PC-9 (cell line): ENCODE measurements at regions not wholly inside any gene's neighbourhood (a gene's known extent, or its start where the extent isn't known, plus 50 kb on each side); places are given as distances from the start of the nearest gene placed in this dataset.
A peak's percentile ranks its signal among the peaks of the same experiment; 100 is the strongest.

Source experiments
- EZH2 ChIP-seq: fragments of 200-600 bp; sonication (generic); IDR thresholded peaks from 2 replicates; pipeline ENCODE4 v1.8.0; 2017; ENCODE audit warnings: antibody characterized with exemption, low read depth
- TF ChIP-seq, protein P1 (sequence below): fragments of 200-600 bp; sonication (generic); conservative IDR thresholded peaks from 2 replicates; pipeline ENCODE4 v1.6.1; 2017; ENCODE audit warnings: mixed run types, antibody characterized with exemption, mild to moderate bottlenecking, moderate library complexity

DNA sequence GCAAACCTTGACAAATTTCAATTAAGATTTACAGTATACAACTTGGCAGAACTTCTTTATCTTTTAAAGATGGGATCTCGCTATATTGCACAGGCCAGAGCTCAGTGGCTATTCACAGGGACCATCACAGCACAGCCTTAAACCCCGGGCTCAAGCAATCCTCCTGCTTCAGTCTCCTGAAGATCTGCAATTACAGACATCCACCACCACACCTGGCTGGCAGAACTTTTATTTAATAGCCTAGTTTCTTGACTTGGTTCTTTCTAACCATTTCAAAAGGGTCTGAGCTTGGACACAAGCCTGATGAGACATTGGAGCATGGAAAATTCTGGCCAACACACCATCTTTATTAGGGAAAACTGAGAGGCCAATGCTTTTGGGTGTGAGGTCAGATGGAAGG lies 151.6 kb upstream of the KCNG1 start:
- TF ChIP-seq, protein P1, sequence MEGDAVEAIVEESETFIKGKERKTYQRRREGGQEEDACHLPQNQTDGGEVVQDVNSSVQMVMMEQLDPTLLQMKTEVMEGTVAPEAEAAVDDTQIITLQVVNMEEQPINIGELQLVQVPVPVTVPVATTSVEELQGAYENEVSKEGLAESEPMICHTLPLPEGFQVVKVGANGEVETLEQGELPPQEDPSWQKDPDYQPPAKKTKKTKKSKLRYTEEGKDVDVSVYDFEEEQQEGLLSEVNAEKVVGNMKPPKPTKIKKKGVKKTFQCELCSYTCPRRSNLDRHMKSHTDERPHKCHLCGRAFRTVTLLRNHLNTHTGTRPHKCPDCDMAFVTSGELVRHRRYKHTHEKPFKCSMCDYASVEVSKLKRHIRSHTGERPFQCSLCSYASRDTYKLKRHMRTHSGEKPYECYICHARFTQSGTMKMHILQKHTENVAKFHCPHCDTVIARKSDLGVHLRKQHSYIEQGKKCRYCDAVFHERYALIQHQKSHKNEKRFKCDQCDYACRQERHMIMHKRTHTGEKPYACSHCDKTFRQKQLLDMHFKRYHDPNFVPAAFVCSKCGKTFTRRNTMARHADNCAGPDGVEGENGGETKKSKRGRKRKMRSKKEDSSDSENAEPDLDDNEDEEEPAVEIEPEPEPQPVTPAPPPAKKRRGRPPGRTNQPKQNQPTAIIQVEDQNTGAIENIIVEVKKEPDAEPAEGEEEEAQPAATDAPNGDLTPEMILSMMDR, result 0 out of 2 replicates have a peak, but pooled peaks have one; percentile 16
- TF ChIP-seq EZH2, result no peak
